HG02588 (cell line): ENCODE measurements at regions not wholly inside any gene's neighbourhood (a gene's known extent, or its start where the extent isn't known, plus 50 kb on each side); places are given as distances from the start of the nearest gene placed in this dataset.
"Not testable (repeated sequence)": the region's sequence is repeated elsewhere in the genome, so short reads cannot be mapped to it uniquely, and the experiment has no call there.

Experiments
- ATAC-seq: cut with Tn5 transposase; IDR thresholded peaks from one replicate; pipeline ENCODE4 v1.9.1; 2021; ENCODE audit warnings: mild to moderate bottlenecking, moderate library complexity; ENCODE audit not compliant: unreplicated experiment

GRCh38 chr6:9361749-9362148, 926.4 kb upstream of the SLC35B3 start:
- no peak for ATAC-seq

GRCh38 chr6:9360881-9361280, 925.5 kb upstream of the SLC35B3 start:
- ATAC-seq: no peak

- no peak for ATAC-seq
Measured at GRCh38 chr6:9347608-9348007, 912.3 kb upstream of the SLC35B3 start.

- ATAC-seq: no peak
Measured at GRCh38 chr6:9346923-9347322, 911.6 kb upstream of the SLC35B3 start.

- ATAC-seq: no peak
Measured at GRCh38 chr6:9335431-9335830, 900.1 kb upstream of the SLC35B3 start.

- ATAC-seq: no peak
Measured at GRCh38 chr6:9334979-9335378, 899.6 kb upstream of the SLC35B3 start.

- ATAC-seq: no peak
Measured at GRCh38 chr6:9332241-9332780, 897.0 kb upstream of the SLC35B3 start.

- no peak for ATAC-seq
Measured at GRCh38 chr6:9316831-9317230, 881.5 kb upstream of the SLC35B3 start.

GRCh38 chr6:9315966-9316650, 880.8 kb upstream of the SLC35B3 start:
- ATAC-seq: no peak

- no peak for ATAC-seq
Measured at GRCh38 chr6:9308284-9308683, 872.9 kb upstream of the SLC35B3 start.

GRCh38 chr6:9307786-9308185, 872.4 kb upstream of the SLC35B3 start:
- no peak for ATAC-seq

GRCh38 chr6:9307187-9307586, 871.8 kb upstream of the SLC35B3 start:
- no peak for ATAC-seq

GRCh38 chr6:9295644-9296043, 860.3 kb upstream of the SLC35B3 start:
- ATAC-seq: no peak

GRCh38 chr6:9292975-9293374, 857.6 kb upstream of the SLC35B3 start:
- no peak for ATAC-seq

GRCh38 chr6:9290342-9290741, 855.0 kb upstream of the SLC35B3 start:
- not testable (repeated sequence) for ATAC-seq

GRCh38 chr6:9272671-9273070, 837.3 kb upstream of the SLC35B3 start:
- ATAC-seq: no peak

- no peak for ATAC-seq
Measured at GRCh38 chr6:9266741-9267140, 831.4 kb upstream of the SLC35B3 start.

GRCh38 chr6:9257215-9257614, 821.9 kb upstream of the SLC35B3 start:
- no peak for ATAC-seq

GRCh38 chr6:9254251-9254650, 818.9 kb upstream of the SLC35B3 start:
- no peak for ATAC-seq

GRCh38 chr6:9252799-9253198, 817.5 kb upstream of the SLC35B3 start:
- no peak for ATAC-seq

- no peak for ATAC-seq
Measured at GRCh38 chr6:9250852-9251251, 815.5 kb upstream of the SLC35B3 start.

GRCh38 chr6:9248133-9248532, 812.8 kb upstream of the SLC35B3 start:
- ATAC-seq: no peak

- ATAC-seq: no peak
Measured at GRCh38 chr6:9240861-9241260, 805.5 kb upstream of the SLC35B3 start.
